H1 (cell line): ENCODE measurements at regions not wholly inside any gene's neighbourhood (a gene's known extent, or its start where the extent isn't known, plus 50 kb on each side); places are given as distances from the start of the nearest gene placed in this dataset.

Source experiments
- CTCF ChIA-PET: fragments of 300-600 bp; sonication (Branson Sonifier 250); formaldehyde crosslinking; loops from one replicate; lab custom pipeline; 2021; ENCODE audit not compliant: partially characterized antibody; lab: Charles Lee
- POLR2A ChIA-PET: fragments of 300-600 bp; sonication (Branson Sonifier 250); formaldehyde crosslinking; loops from one replicate; lab custom pipeline; 2021; ENCODE audit warnings: inconsistent platforms; ENCODE audit not compliant: partially characterized antibody; lab: Charles Lee
- DNase-seq, 2 experiments: peaks; one replicate each; pipeline versions ENCODE4 v3.0.0 to v3.0.0-alpha.2; 2010 to 2022; ENCODE audit warnings: low spot score in 2 of 2, low read depth in 1 of 2, mixed read lengths in 1 of 2
- FAIRE-seq: peaks from 2 replicates; lab custom pipeline; 2011; peaks lifted over from hg19 to GRCh38; lab: Jason Lieb, UNC
- H2AFZ ChIP-seq: 2 replicates; pipeline ENCODE4 v1.8.1; 2012; ENCODE audit warnings: low read length, inconsistent platforms
- H2AK5ac ChIP-seq: 2 replicates; pipeline ENCODE4 v1.6.1; 2013; ENCODE audit warnings: low read depth, low read length
- H2BK120ac ChIP-seq: replicated peaks from 2 replicates; pipeline ENCODE3; 2013; ENCODE audit warnings: low read depth, low read length, inconsistent platforms
- H2BK12ac ChIP-seq: 2 replicates; pipeline ENCODE4 v1.6.1; 2013; ENCODE audit warnings: low read depth, low read length
- H2BK15ac ChIP-seq: 2 replicates; pipeline ENCODE4 v1.6.1; 2013; ENCODE audit warnings: low read length
- H2BK20ac ChIP-seq: 2 replicates; pipeline ENCODE4 v1.6.1; 2013; ENCODE audit warnings: low read length
- H2BK5ac ChIP-seq: 2 replicates; pipeline ENCODE4 v1.6.1; 2013; ENCODE audit warnings: low read depth, low read length
- H3K14ac ChIP-seq: 2 replicates; pipeline ENCODE4 v1.6.1; 2013; ENCODE audit warnings: inconsistent platforms; ENCODE audit not compliant: insufficient read length
- H3K18ac ChIP-seq: 2 replicates; pipeline ENCODE4 v1.6.1; 2013; ENCODE audit warnings: low read length; ENCODE audit errors: extremely low read depth
- H3K23ac ChIP-seq: 2 replicates; pipeline ENCODE4 v1.6.1; 2013; ENCODE audit warnings: inconsistent platforms; ENCODE audit not compliant: insufficient read length
- H3K23me2 ChIP-seq: 2 replicates; pipeline ENCODE4 v1.6.1; 2013; ENCODE audit warnings: low read depth, low read length
- H3K27ac ChIP-seq: 2 replicates; pipeline ENCODE4 v1.6.1; 2011; ENCODE audit warnings: low read depth, low read length, inconsistent platforms
- H3K27me3 ChIP-seq, 4 experiments: replicated peaks in 1 of 4; 1 replicate in 1 of 4; 2 replicates in 3 of 4; pipeline versions ENCODE4 v1.6.1 to v1.8.1; 2011 to 2013; ENCODE audit warnings: low read length in 3 of 4, mild to moderate bottlenecking in 3 of 4, inconsistent platforms in 2 of 4, mixed read lengths in 2 of 4, moderate library complexity in 1 of 4; ENCODE audit not compliant: control insufficient read depth in 3 of 4, insufficient read depth in 3 of 4; ENCODE audit errors: extremely low read depth in 1 of 4
- H3K36me3 ChIP-seq, 4 experiments: 2 replicates each; pipeline versions ENCODE4 v1.6.1 to v1.8.1; 2011 to 2013; ENCODE audit warnings: mild to moderate bottlenecking in 4 of 4, low read length in 3 of 4, moderate library complexity in 2 of 4, control low read depth in 1 of 4, inconsistent platforms in 1 of 4; ENCODE audit not compliant: insufficient read depth in 4 of 4, control insufficient read depth in 2 of 4
- H3K4ac ChIP-seq: replicated peaks from 2 replicates; pipeline ENCODE3; 2013; ENCODE audit warnings: low read length, low read depth, mixed read lengths, inconsistent platforms; ENCODE audit not compliant: insufficient read length
- H3K4me1 ChIP-seq, 4 experiments: replicated peaks in 1 of 4; 1 replicate in 1 of 4; 2 replicates in 3 of 4; pipeline versions ENCODE4 v1.6.1 to v1.8.1; 2011 to 2013; ENCODE audit warnings: low read length in 3 of 4, inconsistent platforms in 2 of 4, mixed read lengths in 1 of 4; ENCODE audit not compliant: insufficient read depth in 4 of 4, control insufficient read depth in 3 of 4
- H3K4me2 ChIP-seq, 2 experiments: 2 replicates each; pipeline versions ENCODE4 v1.6.1 to v1.8.1; 2011 to 2013; ENCODE audit warnings: low read depth in 2 of 2, low read length in 2 of 2, control low read depth in 1 of 2, inconsistent platforms in 1 of 2, mild to moderate bottlenecking in 1 of 2; ENCODE audit not compliant: insufficient read depth in 1 of 2
- H3K4me3 ChIP-seq, 4 experiments: fragments of 200-600, 300-600 bp in 1 of 4; sonication (generic), shearing (Covaris generic), sonication (Bioruptor Twin) in 1 of 4; 2 replicates each; pipeline versions ENCODE4 v1.5.1 to v1.8.1; 2011 to 2016; ENCODE audit warnings: low read length in 4 of 4, low read depth in 3 of 4, control low read depth in 2 of 4, inconsistent platforms in 2 of 4, mild to moderate bottlenecking in 2 of 4, mixed read lengths in 1 of 4, moderate library complexity in 1 of 4; ENCODE audit not compliant: insufficient read depth in 2 of 4; ENCODE audit errors: extremely low read depth in 1 of 4
- H3K56ac ChIP-seq: replicated peaks from 2 replicates; pipeline ENCODE3; 2013; ENCODE audit warnings: low read depth, mild to moderate bottlenecking, mixed read lengths, low read length, inconsistent platforms; ENCODE audit not compliant: insufficient read length
- H3K79me1 ChIP-seq: 2 replicates; pipeline ENCODE4 v1.6.1; 2013; ENCODE audit warnings: low read depth, low read length, control low read depth
- H3K79me2 ChIP-seq, 2 experiments: 2 replicates each; pipeline versions ENCODE4 v1.6.1 to v1.8.1; 2012 to 2013; ENCODE audit warnings: low read length in 2 of 2, mild to moderate bottlenecking in 2 of 2, inconsistent platforms in 1 of 2; ENCODE audit not compliant: insufficient read depth in 2 of 2, control insufficient read depth in 1 of 2
- H3K9ac ChIP-seq, 4 experiments: replicated peaks in 1 of 4; 1 replicate in 1 of 4; 2 replicates in 3 of 4; pipeline versions ENCODE4 v1.6.1 to v1.8.1; 2011 to 2013; ENCODE audit warnings: low read depth in 3 of 4, low read length in 3 of 4, control low read depth in 2 of 4, mild to moderate bottlenecking in 2 of 4, moderate library complexity in 2 of 4, inconsistent platforms in 1 of 4; ENCODE audit errors: extremely low read depth in 1 of 4
- H3K9me3 ChIP-seq, 2 experiments: 2 replicates each; pipeline versions ENCODE4 v1.6.1 to v1.8.1; 2012 to 2013; ENCODE audit warnings: mild to moderate bottlenecking in 2 of 2, moderate library complexity in 2 of 2, control low read depth in 1 of 2, inconsistent platforms in 1 of 2, low read depth in 1 of 2, low read length in 1 of 2, mixed read lengths in 1 of 2; ENCODE audit not compliant: insufficient read depth in 2 of 2
- H4K20me1 ChIP-seq, 2 experiments: replicated peaks in 1 of 2; 2 replicates each; pipeline versions ENCODE3 to v1.8.1; 2011 to 2013; ENCODE audit warnings: inconsistent platforms in 2 of 2, low read length in 2 of 2, mild to moderate bottlenecking in 1 of 2; ENCODE audit not compliant: insufficient read depth in 2 of 2, control insufficient read depth in 1 of 2
- H4K5ac ChIP-seq: 2 replicates; pipeline ENCODE4 v1.6.1; 2013; ENCODE audit warnings: low read length, low read depth, mixed read lengths, inconsistent platforms; ENCODE audit not compliant: insufficient read length
- H4K8ac ChIP-seq: 2 replicates; pipeline ENCODE4 v1.8.0; 2013; ENCODE audit warnings: mild to moderate bottlenecking, moderate library complexity, low read length, inconsistent platforms; ENCODE audit not compliant: insufficient read depth; ENCODE audit errors: extremely low read depth
- H4K91ac ChIP-seq: replicated peaks from 2 replicates; pipeline ENCODE3; 2013; ENCODE audit warnings: low read length, mixed read lengths, inconsistent platforms; ENCODE audit not compliant: insufficient read length
- NRF1 ChIP-seq: IDR thresholded peaks from 2 replicates; pipeline ENCODE4 v1.6.1; 2011; ENCODE audit warnings: mild to moderate bottlenecking, low read depth, low read length, improper control_type of control experiment
- WGBS, 2 experiments: shearing (Covaris generic) in 1 of 2; methylation state at CpG; one replicate each; pipeline versions ENCODE4 v1.1.6 to v1.1.7; 2013 to 2015; ENCODE audit warnings: low lambda C conversion rate in 2 of 2, mixed read lengths in 2 of 2, inconsistent platforms in 1 of 2, low coverage in 1 of 2, missing lambda C conversion rate in 1 of 2; ENCODE audit not compliant: insufficient replicate concordance in 2 of 2, insufficient coverage in 1 of 2, insufficient read length in 1 of 2; ENCODE audit errors: extremely low coverage in 1 of 2, missing lambda C conversion rate in 1 of 2; 5-methylcytosine and 5-hydroxymethylcytosine counted together

GRCh38 chrX:25285598-25285997 lies 269.8 kb upstream of the ARX start:
- H3K23ac ChIP-seq = no peak overlapping the region
- no peaks in the 10 kb centered on the region for H3K4me1 ChIP-seq
- no peak overlapping the region for H2BK15ac ChIP-seq
- H2BK120ac ChIP-seq = no peak overlapping the region
- no peaks in the 10 kb centered on the region for H3K23me2 ChIP-seq
- H4K91ac ChIP-seq = no peak overlapping the region
- H3K9me3 ChIP-seq = no peaks in the 10 kb centered on the region
- ChIA-PET CTCF (no interaction called here), POLR2A (no interaction called here)
- no peak overlapping the region for H2BK20ac ChIP-seq
- H3K79me1 ChIP-seq = no peaks in the 10 kb centered on the region
- H4K20me1 ChIP-seq = no peaks in the 10 kb centered on the region
- FAIRE-seq (no peak), DNase-seq (no peak)
- H3K9ac ChIP-seq = no peak overlapping the region
- H2AFZ ChIP-seq = no peak overlapping the region
- H2BK5ac ChIP-seq = no peak overlapping the region
- no peak overlapping the region for H4K5ac ChIP-seq
- H2BK12ac ChIP-seq = no peak overlapping the region
- no peaks in the 10 kb centered on the region for H3K27me3 ChIP-seq
- H3K4me3 ChIP-seq = no peak overlapping the region
- H3K4ac ChIP-seq = no peak overlapping the region
- no peak overlapping the region for H4K8ac ChIP-seq
- no peaks in the 10 kb centered on the region for H3K79me2 ChIP-seq
- no peak overlapping the region for H3K56ac ChIP-seq
- H3K18ac ChIP-seq = no peak overlapping the region
- no peak overlapping the region for H3K14ac ChIP-seq
- 100% methylated on average over 4 of the region's 4 CpGs; no CpG with 5 or more reads in 1 of the 2 experiments for WGBS, 2 experiments
- H3K27ac ChIP-seq = no peak overlapping the region
- H3K4me2 ChIP-seq = no peak overlapping the region
- H3K36me3 ChIP-seq = no peaks in the 10 kb centered on the region
- H2AK5ac ChIP-seq = no peak overlapping the region
- TF ChIP-seq NRF1 = no peak
